ENCODE measurements at regions not wholly inside any gene's neighbourhood (a gene's known extent, or its start where the extent isn't known, plus 50 kb on each side); places are given as distances from the start of the nearest gene placed in this dataset.

DNA sequence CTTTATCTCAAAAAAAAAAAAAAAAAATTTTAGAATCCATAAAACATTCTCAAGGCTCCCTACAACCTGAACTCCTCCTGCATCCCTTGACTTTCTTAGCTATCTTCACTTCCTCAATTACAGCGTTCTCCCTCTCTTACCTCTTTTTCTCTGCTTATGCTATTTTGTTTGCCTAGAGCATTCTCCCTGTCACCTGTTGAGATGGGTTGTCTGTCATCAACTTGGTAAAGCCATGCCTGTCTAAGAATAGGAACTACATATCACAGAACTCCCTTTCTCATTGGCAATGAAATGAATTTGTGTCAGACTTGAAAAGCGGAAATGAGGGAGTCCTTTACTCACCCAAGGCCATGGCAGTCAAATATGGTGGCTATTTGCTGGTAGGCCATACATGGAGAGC is 129.6 kb upstream of the CACHD1 start:
- H3F3A ChIP-seq (ENCODE audit: low read depth), result no peaks in the 10 kb centered on the region
- H3K4me1 ChIP-seq (ENCODE audit: insufficient read depth, low read length, poor library complexity, severe bottlenecking), result no peaks in the 10 kb centered on the region
- H3K9me3 ChIP-seq (ENCODE audit: insufficient read depth, low read depth, low read length), result no peaks in the 10 kb centered on the region
- no peaks in the 10 kb centered on the region for H3K9me2 ChIP-seq (replicated peaks; ENCODE audit: low read depth, low read length)
- H4K20me1 ChIP-seq (ENCODE audit: insufficient read depth, low read length, poor library complexity, severe bottlenecking), result no peaks in the 10 kb centered on the region
- H3K79me2 ChIP-seq (ENCODE audit: insufficient read depth, low read length), result no peaks in the 10 kb centered on the region
- H3K4me2 ChIP-seq (ENCODE audit: low read depth, low read length, poor library complexity, severe bottlenecking), result no peak overlapping the region
- H3K4me3 ChIP-seq (ENCODE audit: low read length, poor library complexity, severe bottlenecking), result no peak overlapping the region
- no peaks in the 10 kb centered on the region for H3K27me3 ChIP-seq (ENCODE audit: insufficient read depth, low read length, poor library complexity, severe bottlenecking)
- H3K9ac ChIP-seq (ENCODE audit: low read depth, low read length, poor library complexity, severe bottlenecking), result no peak overlapping the region
- no peak overlapping the region for H2AFZ ChIP-seq (ENCODE audit: low read length)
- H3K36me3 ChIP-seq (ENCODE audit: insufficient read depth, low read length), result no peaks in the 10 kb centered on the region
- TF ChIP-seq, protein P1, sequence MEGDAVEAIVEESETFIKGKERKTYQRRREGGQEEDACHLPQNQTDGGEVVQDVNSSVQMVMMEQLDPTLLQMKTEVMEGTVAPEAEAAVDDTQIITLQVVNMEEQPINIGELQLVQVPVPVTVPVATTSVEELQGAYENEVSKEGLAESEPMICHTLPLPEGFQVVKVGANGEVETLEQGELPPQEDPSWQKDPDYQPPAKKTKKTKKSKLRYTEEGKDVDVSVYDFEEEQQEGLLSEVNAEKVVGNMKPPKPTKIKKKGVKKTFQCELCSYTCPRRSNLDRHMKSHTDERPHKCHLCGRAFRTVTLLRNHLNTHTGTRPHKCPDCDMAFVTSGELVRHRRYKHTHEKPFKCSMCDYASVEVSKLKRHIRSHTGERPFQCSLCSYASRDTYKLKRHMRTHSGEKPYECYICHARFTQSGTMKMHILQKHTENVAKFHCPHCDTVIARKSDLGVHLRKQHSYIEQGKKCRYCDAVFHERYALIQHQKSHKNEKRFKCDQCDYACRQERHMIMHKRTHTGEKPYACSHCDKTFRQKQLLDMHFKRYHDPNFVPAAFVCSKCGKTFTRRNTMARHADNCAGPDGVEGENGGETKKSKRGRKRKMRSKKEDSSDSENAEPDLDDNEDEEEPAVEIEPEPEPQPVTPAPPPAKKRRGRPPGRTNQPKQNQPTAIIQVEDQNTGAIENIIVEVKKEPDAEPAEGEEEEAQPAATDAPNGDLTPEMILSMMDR (conservative IDR thresholded peaks at IDR 0.05; ENCODE audit: low read length), result no peak
- no peak for TF ChIP-seq EZH2phosphoT487 (IDR thresholded peaks at IDR 0.05; ENCODE audit: borderline replicate concordance)

DNA sequence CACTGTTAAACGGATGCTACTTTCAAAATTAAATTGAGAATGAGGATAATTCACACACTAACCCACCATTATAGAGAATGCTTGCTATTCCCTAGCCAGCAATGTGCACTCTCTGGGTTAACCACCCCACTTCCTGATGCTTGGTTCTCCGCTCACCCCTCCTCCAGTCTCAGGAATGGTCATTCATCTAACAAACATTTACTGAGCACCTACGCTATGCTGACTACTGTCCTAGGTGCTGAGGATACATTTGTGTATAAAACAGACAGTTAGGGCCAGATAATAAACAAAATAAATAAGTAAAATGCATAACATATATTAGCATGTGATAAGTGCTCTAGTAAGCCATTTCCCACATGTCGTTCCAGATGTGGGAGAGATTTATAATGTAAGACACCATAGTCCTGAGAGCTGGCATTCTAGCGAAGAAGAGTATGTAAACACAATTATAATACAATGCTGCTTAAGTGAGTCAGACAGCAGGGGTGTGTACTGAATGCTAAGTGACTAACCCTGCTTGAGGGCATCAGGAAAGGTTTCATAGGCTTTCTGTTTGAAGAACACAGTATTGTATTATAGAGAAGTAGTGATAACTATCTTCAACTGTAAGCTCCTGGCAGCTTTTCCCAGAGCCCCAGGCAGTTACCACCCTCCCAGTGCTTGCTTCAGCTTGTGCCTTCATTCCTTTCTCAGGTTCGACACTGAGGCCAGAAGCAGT is 126.7 kb upstream of the CACHD1 start:
- H3F3A ChIP-seq (ENCODE audit: low read depth), result no peaks in the 10 kb centered on the region
- H3K4me1 ChIP-seq (ENCODE audit: insufficient read depth, low read length, poor library complexity, severe bottlenecking), result no peaks in the 10 kb centered on the region
- no peaks in the 10 kb centered on the region for H3K36me3 ChIP-seq (ENCODE audit: insufficient read depth, low read length)
- no peak for TF ChIP-seq EZH2phosphoT487 (IDR thresholded peaks at IDR 0.05; ENCODE audit: borderline replicate concordance)
- TF ChIP-seq, protein P1 (conservative IDR thresholded peaks at IDR 0.05; ENCODE audit: low read length), result no peak
- no peaks in the 10 kb centered on the region for H3K9me3 ChIP-seq (ENCODE audit: insufficient read depth, low read depth, low read length)
- no peaks in the 10 kb centered on the region for H3K9me2 ChIP-seq (replicated peaks; ENCODE audit: low read depth, low read length)
- H3K4me2 ChIP-seq (ENCODE audit: low read depth, low read length, poor library complexity, severe bottlenecking), result no peak overlapping the region
- no peak overlapping the region for H3K4me3 ChIP-seq (ENCODE audit: low read length, poor library complexity, severe bottlenecking)
- H2AFZ ChIP-seq (ENCODE audit: low read length), result 0 out of 2 replicates have a peak overlapping the region, but pooled peaks have one; percentile 18
- H3K27me3 ChIP-seq (ENCODE audit: insufficient read depth, low read length, poor library complexity, severe bottlenecking), result no peaks in the 10 kb centered on the region
- no peaks in the 10 kb centered on the region for H4K20me1 ChIP-seq (ENCODE audit: insufficient read depth, low read length, poor library complexity, severe bottlenecking)
- no peaks in the 10 kb centered on the region for H3K79me2 ChIP-seq (ENCODE audit: insufficient read depth, low read length)
- no peak overlapping the region for H3K9ac ChIP-seq (ENCODE audit: low read depth, low read length, poor library complexity, severe bottlenecking)

DNA sequence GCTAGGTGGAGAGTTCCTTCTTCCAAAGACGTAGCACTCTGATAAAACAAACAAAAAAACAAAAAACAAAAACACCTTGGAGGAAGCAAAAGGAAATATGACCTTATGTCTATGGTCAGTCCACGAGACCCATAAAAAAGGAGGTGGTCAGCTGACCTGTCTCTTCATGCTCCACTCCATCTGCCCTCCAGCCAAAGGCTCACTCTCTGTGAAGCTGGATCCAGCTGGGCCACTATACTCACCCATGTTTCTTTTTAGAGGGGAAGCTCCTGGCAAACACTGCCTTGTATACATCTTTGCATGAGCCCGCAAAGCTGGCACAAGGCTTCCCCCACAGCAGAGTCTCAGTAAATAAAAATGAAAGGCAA is 126.1 kb upstream of the CACHD1 start:
- Histone ChIP-seq H3K79me2 (ENCODE audit: insufficient read depth, low read length) (no peaks in the 10 kb centered on the region), H3K36me3 (ENCODE audit: insufficient read depth, low read length) (no peaks in the 10 kb centered on the region), H3K9me2 (replicated peaks; ENCODE audit: low read depth, low read length) (no peaks in the 10 kb centered on the region), H3K4me1 (ENCODE audit: insufficient read depth, low read length, poor library complexity, severe bottlenecking) (no peaks in the 10 kb centered on the region), H3K9ac (ENCODE audit: low read depth, low read length, poor library complexity, severe bottlenecking) (no peak overlapping the region), H4K20me1 (ENCODE audit: insufficient read depth, low read length, poor library complexity, severe bottlenecking) (no peaks in the 10 kb centered on the region), H3F3A (ENCODE audit: low read depth) (no peaks in the 10 kb centered on the region), H3K9me3 (ENCODE audit: insufficient read depth, low read depth, low read length) (no peaks in the 10 kb centered on the region), H2AFZ (ENCODE audit: low read length) (0 out of 2 replicates have a peak overlapping the region, but pooled peaks have one; percentile 18), H3K4me3 (ENCODE audit: low read length, poor library complexity, severe bottlenecking) (no peak overlapping the region), H3K27me3 (ENCODE audit: insufficient read depth, low read length, poor library complexity, severe bottlenecking) (no peaks in the 10 kb centered on the region), H3K4me2 (ENCODE audit: low read depth, low read length, poor library complexity, severe bottlenecking) (no peak overlapping the region)
- TF ChIP-seq EZH2phosphoT487 (IDR thresholded peaks at IDR 0.05; ENCODE audit: borderline replicate concordance), result no peak
- TF ChIP-seq, protein P1 (conservative IDR thresholded peaks at IDR 0.05; ENCODE audit: low read length), result no peak
